ENCODE measurements at regions not wholly inside any gene's neighbourhood (a gene's known extent, or its start where the extent isn't known, plus 50 kb on each side); places are given as distances from the start of the nearest gene placed in this dataset.
"Not testable (repeated sequence)": the region's sequence is repeated elsewhere in the genome, so short reads cannot be mapped to it uniquely, and the experiment has no call there.

DNA sequence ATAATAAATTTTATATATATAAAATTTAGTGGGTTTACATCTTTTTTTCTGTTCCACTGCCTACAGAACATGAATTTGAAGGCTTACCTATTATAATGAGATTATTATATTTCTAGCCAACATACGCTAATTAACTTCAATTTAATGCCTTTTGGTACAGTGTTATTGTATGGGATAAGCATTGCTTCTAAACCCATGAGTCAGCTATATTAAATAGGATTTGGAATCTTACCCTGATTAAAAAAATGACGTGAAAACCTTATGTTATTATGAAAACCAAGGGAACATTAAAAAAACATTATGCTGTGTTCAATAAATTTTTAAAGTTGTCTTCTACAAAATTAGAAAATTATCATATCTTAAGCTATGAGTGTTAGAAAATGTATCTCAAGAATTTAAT is 334.0 kb upstream of the RGS17 start:
- DNase-seq (ENCODE audit: low read depth in 4 of 4, low spot score in 3 of 4): no peak

DNA sequence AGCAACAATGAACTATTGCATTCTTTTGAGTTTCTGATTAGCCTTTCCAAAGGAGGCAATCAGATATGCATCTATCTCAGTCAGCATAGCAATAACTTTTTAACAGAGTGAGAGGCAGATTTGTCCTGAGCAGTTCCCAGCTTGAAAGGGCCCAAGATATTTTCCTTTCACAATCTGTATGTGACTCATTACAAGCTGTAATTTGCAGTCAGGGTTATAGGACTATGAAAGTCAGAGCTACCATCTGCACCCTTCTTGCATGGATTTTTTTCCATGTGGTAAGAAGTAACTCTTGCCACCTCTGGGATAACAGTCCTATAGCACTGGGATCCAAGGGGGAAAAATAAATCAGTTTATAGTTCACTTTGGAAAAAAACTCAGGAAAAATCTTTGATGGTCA is 318.2 kb upstream of the RGS17 start:
- DNase-seq (ENCODE audit: low read depth in 4 of 4, low spot score in 3 of 4): no peak

DNA sequence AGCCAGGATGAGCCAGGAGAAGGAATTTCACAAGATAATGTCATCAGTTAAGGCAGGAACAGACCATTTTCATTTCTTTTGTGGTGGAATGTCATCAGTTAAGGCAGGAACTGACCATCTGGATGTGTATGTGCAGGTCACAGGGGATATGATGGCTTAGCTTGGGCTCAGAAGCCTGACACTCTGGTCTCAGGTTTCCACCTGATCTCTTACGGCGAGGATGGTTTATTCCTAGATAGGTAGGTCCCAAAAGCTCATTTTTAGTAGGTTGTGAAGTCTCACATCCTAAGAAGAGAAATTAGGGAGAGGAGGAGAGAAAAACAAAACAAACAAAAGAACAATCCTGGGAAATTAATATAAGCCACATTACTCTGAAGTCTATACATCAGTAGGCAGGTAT is 311.7 kb upstream of the RGS17 start:
- DNase-seq (ENCODE audit: low read depth in 4 of 4, low spot score in 3 of 4): not testable (repeated sequence)

DNA sequence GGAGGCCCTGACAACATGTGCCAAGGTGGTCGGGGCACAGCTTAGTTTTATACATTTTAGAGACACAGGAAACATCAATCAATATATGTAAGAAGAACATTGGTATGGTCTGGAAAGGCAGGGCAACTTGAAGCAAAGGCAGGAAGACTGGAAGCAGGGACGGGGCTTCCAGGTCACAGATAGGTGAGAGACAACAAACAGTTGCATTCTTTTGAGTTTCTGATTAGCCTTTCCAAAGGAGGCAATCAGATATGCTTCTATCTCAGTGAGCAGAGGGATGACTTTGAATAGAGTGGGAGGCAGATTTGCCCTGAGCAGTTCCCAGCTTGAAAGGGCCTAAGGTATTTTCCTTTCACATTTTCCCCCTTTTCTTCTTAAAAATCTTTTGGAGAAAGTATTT is 311.0 kb upstream of the RGS17 start:
- DNase-seq (ENCODE audit: low read depth in 4 of 4, low spot score in 3 of 4): no peak

DNA sequence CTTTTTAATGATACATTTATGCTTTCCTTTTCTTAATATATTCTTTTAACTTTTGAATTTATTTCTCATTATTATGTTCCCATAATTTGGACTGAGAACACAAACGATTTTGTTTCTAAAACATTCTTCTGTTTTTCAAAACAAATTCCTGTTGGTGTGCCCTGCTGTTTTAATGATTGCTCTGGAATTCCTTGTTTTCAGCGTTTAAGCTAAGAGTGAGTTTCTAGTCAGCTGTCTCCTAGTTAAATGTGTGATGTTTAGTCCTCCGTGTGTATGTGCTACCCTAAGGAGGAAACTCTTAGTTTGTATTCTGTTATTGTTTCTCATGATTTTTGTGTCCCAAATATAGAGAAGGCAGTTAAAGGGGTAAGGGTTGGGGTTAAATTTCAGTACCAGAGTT is 306.1 kb upstream of the RGS17 start:
- DNase-seq (ENCODE audit: low read depth in 4 of 4, low spot score in 3 of 4): no peak

DNA sequence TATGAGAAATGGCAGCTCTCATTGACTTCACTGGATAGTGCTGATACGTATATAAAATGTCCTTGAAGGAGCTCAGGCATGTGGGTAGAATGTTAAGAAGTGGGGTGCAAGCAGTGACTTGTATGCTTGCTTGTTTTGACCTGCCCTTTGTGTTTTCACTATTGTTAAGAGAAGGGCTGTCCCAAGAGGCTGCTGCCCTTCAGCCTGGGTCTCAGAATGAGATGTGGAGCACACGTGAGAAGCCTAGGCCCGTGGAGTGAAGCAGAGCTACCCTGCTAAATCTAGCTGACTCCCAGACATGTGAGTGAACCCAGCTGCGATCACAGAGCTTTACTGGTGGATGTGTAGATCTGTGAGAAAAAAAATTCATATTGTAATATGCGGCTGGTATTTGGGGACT is 305.3 kb upstream of the RGS17 start:
- no peak for DNase-seq (ENCODE audit: low read depth in 4 of 4, low spot score in 3 of 4)

DNA sequence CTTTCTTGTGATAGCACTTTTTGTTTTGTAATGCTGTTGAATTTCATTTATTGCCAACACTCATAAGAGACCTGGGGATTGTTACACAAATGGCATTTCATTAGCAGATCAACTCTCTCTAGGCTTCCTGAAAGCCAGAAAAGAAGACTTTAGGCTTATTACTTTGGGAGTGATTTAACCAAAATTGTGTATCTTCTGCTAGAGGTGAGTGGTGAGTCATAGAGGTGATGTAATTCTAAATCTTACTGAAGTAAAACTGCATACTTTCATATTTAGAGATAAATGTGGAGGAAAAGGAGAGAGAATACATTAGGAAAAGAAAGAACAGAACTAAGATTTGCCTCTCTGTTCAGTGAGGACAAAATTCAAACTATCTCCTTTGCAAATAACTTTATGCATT is 304.7 kb upstream of the RGS17 start:
- DNase-seq (ENCODE audit: low read depth in 4 of 4, low spot score in 3 of 4): no peak

DNA sequence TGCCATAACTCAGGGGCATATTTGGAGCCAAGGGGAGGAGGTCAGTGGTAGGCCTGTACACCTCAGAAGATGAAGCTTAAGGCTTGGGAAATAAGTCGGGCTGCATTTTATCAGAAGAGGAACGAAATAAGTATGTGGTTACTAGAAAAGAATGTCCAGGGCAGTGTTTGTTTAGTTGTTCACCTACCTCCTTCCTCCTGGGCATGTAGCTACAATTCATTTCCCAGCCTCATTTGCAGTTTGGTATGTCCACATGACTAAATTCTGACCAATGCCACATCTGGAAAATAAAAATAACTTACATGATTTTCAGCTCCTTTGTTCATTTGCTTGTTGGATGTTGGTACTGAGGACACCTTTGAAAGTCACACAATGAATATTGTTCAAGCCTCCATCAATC is 294.5 kb upstream of the RGS17 start:
- DNase-seq (ENCODE audit: low read depth in 4 of 4, low spot score in 3 of 4): no peak

DNA sequence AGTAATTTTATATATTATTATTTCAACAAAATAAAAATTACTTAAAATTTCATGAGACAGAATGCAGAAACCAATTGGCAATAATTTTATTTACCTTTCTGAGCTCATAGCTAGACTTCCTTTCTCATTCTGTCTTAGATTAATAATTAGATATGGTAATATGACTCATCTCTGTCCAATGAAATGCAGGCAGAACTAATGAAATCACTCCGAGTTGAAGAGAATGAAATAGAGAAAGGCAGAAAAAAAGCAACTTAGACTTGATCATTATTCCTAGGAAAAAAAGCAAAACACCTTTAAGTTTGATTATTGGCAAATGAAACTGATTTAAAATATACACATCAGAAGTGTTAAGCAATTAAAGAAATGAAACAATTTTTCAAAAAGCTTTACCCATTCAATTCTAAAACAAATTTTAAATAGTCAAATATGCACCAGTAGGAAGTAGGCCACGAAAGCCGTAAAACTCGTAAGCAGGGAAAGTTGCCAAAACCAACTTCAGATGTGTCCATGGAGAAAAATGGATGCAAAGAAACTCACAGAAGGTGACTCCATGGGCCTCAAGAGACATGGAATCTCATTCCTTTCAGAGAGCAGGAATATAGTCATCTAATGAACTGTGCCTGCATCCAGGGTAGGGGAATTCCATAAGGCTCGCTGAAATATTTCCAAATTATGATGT is 293.8 kb upstream of the RGS17 start:
- no peak for DNase-seq (ENCODE audit: low read depth in 4 of 4, low spot score in 3 of 4)

DNA sequence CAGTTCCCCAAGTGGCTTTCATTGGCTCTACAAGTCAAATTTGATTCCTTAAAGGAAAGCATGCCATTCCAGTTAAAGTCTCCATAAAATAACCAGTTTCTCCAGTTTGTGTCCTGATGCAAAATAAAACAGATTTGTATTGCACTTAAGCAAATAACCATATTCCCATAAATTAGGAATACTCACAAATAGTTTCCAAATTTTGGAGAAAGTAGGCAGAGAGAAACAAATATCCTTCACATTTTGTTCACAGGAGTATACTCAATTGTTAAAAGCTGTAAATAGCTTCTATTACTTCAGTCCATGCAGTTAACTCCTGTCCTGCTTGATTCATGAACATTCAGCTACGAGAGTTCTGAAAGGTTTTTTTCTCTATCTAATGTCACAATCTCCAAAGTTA is 281.4 kb upstream of the RGS17 start:
- no peak for DNase-seq (ENCODE audit: low read depth in 4 of 4, low spot score in 3 of 4)

DNA sequence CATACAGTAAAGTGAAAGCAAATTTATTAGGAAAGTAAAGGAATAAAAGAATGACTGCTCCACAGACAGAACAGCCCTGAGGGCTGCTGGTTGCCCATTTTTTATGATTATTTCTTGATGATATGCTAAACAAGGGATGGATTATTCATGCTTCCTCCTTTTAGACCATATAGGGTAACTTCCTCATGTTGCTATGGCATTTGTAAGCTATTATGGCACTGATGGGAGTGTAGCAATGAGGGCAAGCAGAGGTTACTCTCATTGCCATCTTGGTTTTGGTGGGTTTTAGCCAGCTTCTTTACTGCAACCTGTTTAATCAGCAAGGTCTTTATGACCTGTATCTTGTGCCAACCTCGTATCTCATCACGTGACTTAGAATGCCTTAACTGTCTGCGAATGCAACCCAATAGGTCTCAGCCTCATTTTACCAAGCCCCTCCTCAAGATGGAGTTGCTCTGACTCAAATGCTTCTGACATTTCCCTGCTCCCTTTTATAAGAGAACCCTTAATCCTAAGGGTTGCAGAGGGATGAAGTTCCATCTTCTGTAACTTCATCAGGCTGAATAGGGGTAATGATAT is 280.1 kb upstream of the RGS17 start:
- no peak for DNase-seq (ENCODE audit: low read depth in 4 of 4, low spot score in 3 of 4)

DNA sequence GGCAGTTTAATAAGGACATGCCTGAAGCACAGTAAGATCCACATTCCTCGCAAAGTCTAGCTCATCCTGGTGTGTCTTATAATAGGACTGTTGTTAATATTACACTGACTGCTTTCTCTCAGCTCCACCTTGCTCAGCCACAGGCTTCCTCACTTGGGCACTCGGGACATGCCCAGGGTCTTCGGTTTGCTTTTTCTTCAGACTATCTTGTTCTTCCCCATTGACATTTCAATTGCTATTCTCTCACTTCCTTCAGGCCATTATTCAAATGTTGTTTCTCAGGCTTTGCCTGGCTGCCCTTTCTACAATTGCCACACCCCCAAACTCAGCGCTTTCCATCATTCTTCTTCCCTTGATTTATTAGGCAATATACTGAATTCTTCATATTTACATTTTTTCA is 274.8 kb upstream of the RGS17 start:
- no peak for DNase-seq (ENCODE audit: low read depth in 4 of 4, low spot score in 3 of 4)

DNA sequence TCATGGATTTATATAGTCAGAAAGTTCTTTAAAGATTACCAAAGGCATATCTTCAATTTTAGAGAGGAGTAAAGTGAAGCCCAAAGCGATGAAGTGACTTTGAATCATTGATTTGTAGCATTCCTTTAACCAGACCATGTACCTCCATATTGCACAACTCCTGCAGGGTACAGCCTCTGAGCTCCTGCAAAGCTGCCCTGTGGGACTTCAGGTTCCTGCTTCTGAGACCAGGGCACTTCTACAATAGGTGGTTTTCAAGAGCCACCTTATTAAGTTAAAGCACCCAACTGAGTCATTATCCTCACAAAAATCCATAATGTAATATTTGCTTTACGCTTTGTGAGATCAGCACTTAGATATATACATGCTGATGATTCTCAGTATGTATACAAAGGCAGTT is 270.7 kb upstream of the RGS17 start:
- DNase-seq (ENCODE audit: low read depth in 4 of 4, low spot score in 3 of 4): no peak

DNA sequence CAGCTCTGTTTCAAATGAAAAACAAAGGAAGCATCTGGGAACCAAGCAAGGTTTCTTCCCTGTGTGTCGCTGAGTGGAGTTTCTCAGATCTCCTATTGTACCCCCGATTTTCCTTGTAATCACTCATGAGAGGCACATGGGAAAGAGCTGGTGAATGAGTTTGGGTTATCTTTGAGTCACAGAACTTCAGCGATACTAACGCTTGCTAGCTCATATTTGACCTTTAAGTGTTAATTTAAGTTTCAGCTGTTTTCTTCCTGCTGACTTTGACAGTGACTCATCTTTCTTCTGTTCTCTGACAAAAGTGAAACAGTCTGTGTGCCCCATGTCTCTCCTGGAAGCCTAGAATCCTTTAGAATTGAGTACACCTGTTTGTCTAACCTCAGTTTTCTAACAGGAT is 261.1 kb upstream of the RGS17 start:
- DNase-seq (ENCODE audit: low read depth in 4 of 4, low spot score in 3 of 4): no peak

DNA sequence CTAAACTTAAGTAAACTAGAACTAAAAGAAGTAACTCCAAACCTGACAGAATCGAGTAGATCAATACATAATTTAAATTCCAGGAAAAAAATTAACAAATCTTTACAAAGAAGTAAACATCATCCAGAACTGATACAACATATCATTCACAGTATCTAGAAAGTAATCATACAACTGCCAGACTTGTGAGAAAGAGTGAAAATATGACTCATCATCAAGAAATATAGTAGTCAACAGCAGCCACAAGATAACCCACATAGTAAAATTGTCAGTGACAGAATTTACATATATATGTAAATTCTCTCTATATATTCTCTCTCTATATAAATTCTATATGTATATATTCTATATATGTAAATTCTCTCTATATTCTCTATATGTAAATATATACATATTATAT is 242.8 kb upstream of the RGS17 start:
- no peak for DNase-seq (ENCODE audit: low read depth in 4 of 4, low spot score in 3 of 4)

DNA sequence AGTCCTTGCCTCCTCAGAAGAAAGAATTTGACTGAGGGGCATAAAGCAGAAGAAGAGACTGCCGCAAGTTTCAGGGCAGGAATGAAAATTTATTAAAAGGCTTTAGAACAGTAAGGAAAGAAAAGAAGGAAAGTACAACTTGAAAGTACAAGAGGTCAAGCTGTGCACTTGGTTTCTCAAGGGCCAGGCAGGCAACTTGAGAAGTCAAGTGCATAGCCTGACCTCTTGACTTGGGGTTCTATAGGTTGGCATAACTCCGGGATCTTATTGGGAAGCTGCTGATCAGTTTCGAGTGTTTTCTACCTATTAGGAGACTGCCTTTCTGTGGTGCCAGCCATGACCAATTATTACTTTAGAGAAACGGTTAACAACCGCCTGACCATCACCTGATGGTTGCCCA is 237.0 kb upstream of the RGS17 start:
- no peak for DNase-seq (ENCODE audit: low read depth in 4 of 4, low spot score in 3 of 4)

DNA sequence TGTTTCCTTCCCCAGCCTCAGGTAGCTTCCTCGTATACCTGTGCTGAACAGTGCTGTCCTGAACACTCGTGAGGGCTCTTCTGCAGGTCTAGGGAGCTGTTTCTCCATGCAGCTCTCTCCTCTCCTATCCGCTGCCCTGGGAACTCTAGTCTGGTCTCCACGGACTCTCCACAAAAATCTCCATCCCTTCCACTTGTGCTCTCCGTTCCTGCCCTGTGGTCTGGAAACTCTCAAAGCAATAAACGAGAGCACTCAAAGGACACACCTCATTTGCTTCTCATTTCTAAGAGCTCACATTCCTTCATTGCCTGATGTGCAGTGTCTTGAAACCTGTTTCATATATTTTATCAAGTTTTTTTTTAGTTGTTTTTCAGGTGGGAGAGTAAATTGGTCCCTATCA is 235.9 kb upstream of the RGS17 start:
- no peak for DNase-seq (ENCODE audit: low read depth in 4 of 4, low spot score in 3 of 4)

DNA sequence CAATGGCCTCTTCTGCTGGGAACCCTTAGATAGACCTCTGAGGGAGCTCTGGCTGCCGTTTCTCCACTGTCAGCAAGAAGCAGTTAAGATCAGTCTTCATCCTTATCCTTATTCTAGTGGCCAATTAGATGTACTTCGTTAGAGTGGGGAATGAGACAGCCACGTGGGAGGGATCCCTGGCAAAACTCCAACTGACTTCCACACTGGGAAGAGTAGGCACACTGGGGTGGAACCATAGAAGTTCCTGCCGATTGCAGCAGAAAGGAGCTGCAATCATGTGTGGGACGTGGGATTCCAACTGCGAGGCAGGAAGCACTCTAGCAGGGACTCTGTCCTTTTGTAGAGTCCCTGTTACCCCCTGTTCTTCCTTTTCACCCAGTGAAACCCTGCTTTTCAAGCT is 226.3 kb upstream of the RGS17 start:
- no peak for DNase-seq (ENCODE audit: low read depth in 4 of 4, low spot score in 3 of 4)

DNA sequence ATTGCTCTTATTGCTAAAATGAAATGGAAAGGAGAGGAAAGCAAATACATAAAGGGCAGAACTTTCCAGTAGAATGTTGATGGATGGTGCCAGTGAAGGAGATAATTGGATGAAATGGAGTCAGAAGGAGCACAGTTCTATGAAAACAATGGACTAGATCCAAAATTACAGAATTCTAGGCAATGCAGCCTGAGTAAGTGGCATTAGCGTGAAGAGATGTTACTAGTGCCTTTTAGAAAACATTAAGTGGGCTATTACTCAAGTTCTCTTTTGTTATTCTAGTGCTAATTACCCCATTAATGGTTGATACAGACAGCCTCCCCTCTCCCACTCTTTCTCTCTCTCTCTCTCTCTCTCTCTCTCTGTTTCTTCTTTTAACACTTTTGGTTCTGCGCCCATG is 209.5 kb upstream of the RGS17 start:
- DNase-seq (ENCODE audit: low read depth in 4 of 4, low spot score in 3 of 4): no peak

DNA sequence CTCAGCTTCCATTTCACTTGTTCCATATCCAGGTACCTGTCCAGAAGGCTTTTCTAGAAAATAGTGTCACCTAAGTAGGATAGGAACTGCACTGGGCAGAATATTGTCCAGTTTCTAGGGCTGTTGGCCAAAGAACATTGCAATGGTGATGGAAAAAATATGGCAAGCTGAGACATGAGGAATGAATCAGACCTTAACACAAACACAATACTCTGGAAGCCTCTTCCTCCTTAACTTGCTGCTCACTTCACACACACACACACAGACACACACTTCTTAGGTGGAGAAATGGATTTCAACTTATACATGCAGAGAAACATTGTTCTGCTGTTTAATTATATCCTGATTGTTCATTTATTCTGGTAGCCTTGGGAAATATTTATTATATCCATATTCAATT is 203.0 kb upstream of the RGS17 start:
- no peak for DNase-seq (ENCODE audit: low read depth in 4 of 4, low spot score in 3 of 4)

DNA sequence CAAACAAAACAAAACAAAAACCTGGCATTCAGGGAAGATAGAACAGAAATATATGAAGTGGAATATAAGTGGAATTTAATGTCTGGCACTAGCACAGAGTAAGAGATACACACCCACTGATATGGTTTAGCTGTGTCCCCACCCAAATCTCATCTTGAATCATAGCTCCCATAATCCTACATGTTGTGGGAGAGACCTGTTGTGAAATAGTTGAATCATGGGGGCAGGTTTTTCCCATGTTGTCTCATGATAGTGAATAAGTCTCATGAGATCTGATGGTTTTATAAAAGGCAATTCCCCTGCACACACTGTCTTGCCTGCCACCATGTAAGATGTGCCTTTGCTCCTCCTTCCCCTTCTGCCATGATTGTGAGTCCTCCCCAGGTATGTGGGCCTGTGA is 200.1 kb upstream of the RGS17 start:
- not testable (repeated sequence) for DNase-seq (ENCODE audit: low read depth in 4 of 4, low spot score in 3 of 4)

DNA sequence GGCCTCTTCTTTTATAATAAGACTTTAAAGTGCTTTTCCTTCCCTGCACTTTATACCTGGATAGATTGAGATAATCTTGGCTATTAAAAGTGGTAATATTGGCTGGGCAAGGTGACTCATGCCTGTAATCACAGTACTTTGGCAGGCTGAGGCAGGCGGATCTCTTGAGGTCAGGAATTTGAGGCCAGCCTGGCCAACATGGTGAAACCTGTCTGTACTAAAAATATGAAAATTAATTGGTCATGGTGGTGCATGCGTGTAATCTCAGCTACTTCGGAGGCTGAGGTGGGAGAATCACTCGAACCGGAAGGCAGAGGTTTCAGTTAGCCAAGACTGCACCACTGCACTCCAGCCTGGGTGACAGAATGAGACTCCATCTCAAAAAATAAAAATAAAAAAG is 197.1 kb upstream of the RGS17 start:
- DNase-seq (ENCODE audit: low read depth in 4 of 4, low spot score in 3 of 4): no peak

DNA sequence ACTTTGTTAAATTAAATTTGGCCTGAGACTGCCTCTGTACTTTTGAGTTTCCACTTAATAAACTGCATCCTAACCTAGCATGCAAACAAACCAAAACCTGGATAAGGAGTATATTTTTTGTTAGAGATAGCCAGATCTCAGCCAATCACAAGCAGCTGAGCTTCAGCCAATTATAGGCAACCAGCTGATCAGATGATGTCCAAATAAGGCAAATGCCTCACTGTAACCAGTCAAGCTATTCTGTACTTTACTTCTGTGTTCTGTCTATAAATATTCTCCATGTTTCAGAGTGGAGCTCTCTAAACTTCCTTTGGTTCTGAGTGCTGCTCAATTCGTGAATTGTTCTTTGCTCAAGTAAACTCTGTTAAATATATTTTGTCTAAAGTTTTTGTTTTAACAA is 194.6 kb upstream of the RGS17 start:
- no peak for DNase-seq (ENCODE audit: low read depth in 4 of 4, low spot score in 3 of 4)

Measured in right renal pelvis (tissue), 4 donors.